ENCODE measurements at regions not wholly inside any gene's neighbourhood (a gene's known extent, or its start where the extent isn't known, plus 50 kb on each side); places are given as distances from the start of the nearest gene placed in this dataset.

DNA sequence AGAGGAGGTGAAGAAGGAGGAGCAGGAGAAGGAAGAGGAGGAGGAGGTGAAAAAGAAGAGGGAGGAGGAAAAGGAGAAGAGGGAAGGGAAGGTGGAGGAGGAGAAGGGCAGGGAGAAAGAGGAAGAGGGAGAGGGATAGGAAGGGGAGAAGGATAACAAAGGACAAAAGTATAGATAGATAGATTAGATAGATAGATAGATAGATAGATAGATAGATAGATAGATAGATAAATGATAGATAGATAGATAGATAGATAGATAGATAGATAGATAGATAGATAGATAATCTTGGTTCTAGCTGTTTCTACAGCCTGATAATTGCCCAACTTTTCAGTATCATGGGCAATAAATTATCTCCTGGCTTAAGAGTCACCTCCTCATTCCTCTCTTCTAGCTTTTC lies 296.2 kb upstream of the C16orf82 start:
- TF ChIP-seq, protein P1, sequence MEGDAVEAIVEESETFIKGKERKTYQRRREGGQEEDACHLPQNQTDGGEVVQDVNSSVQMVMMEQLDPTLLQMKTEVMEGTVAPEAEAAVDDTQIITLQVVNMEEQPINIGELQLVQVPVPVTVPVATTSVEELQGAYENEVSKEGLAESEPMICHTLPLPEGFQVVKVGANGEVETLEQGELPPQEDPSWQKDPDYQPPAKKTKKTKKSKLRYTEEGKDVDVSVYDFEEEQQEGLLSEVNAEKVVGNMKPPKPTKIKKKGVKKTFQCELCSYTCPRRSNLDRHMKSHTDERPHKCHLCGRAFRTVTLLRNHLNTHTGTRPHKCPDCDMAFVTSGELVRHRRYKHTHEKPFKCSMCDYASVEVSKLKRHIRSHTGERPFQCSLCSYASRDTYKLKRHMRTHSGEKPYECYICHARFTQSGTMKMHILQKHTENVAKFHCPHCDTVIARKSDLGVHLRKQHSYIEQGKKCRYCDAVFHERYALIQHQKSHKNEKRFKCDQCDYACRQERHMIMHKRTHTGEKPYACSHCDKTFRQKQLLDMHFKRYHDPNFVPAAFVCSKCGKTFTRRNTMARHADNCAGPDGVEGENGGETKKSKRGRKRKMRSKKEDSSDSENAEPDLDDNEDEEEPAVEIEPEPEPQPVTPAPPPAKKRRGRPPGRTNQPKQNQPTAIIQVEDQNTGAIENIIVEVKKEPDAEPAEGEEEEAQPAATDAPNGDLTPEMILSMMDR (IDR thresholded peaks at IDR 0.05; ENCODE audit: low read depth, low read length): no peak
- TF ChIP-seq POLR2A (IDR thresholded peaks at IDR 0.05; ENCODE audit: extremely low read depth, insufficient read length): no peak
- no peak for TF ChIP-seq MYC (IDR thresholded peaks at IDR 0.05; ENCODE audit: low read depth, low read length)
